ENCODE measurements at regions not wholly inside any gene's neighbourhood (a gene's known extent, or its start where the extent isn't known, plus 50 kb on each side); places are given as distances from the start of the nearest gene placed in this dataset.

GRCh38 chr13:66102864-66103263, 1127.3 kb downstream of the PCDH9 start:
- H3K36me3 ChIP-seq, result no peaks in the 10 kb centered on the region
- H3K27me3 ChIP-seq, result no peaks in the 10 kb centered on the region
- H3K9me3 ChIP-seq, result no peaks in the 10 kb centered on the region
- no peaks in the 10 kb centered on the region for H3K4me1 ChIP-seq
- 81 to 89% methylated on average over 3 of the region's 3 CpGs for WGBS, 2 donors
- TF ChIP-seq CTCF (IDR thresholded peaks at IDR 0.05) (no peak), POLR2A (IDR thresholded peaks at IDR 0.05) (no peak)
- no peak overlapping the region for H3K27ac ChIP-seq
- no peak overlapping the region for H3K4me3 ChIP-seq
- DNase-seq, result no peak
- intact Hi-C loops (cut with DNase I), result no loop called here

GRCh38 chr13:66099825-66100224, 1130.3 kb downstream of the PCDH9 start:
- Histone ChIP-seq H3K4me1 (no peaks in the 10 kb centered on the region), H3K27ac (no peak overlapping the region), H3K4me3 (no peak overlapping the region), H3K9me3 (no peaks in the 10 kb centered on the region), H3K27me3 (no peaks in the 10 kb centered on the region), H3K36me3 (no peaks in the 10 kb centered on the region)
- DNase-seq, result no peak
- 75 to 84% methylated on average over 10 of the region's 10 CpGs for WGBS, 2 donors
- intact Hi-C loops (cut with DNase I), result no loop called here
- TF ChIP-seq POLR2A (IDR thresholded peaks at IDR 0.05) (no peak), CTCF (IDR thresholded peaks at IDR 0.05) (no peak)

- Histone ChIP-seq H3K27ac (no peak overlapping the region), H3K4me1 (no peaks in the 10 kb centered on the region), H3K4me3 (no peak overlapping the region), H3K9me3 (no peaks in the 10 kb centered on the region), H3K27me3 (no peaks in the 10 kb centered on the region), H3K36me3 (no peaks in the 10 kb centered on the region)
- WGBS, 2 donors, result 67 to 68% methylated on average over 3 of the region's 3 CpGs
- no peak for DNase-seq
- intact Hi-C loops (cut with DNase I), result no loop called here
- no peak for TF ChIP-seq CTCF (IDR thresholded peaks at IDR 0.05)
- TF ChIP-seq POLR2A (IDR thresholded peaks at IDR 0.05), result no peak
Observed at GRCh38 chr13:66098931-66099628, 1131.1 kb downstream of the PCDH9 start.

- no peak overlapping the region for H3K27ac ChIP-seq
- no peak for TF ChIP-seq CTCF (IDR thresholded peaks at IDR 0.05)
- TF ChIP-seq POLR2A (IDR thresholded peaks at IDR 0.05), result no peak
- WGBS, 2 donors, result 0 to 60% methylated on average over 1 of the region's 1 CpG
- no peaks in the 10 kb centered on the region for H3K27me3 ChIP-seq
- H3K36me3 ChIP-seq, result no peaks in the 10 kb centered on the region
- H3K9me3 ChIP-seq, result peaks cover 0 to 4% (median 0%) of the 10 kb centered on the region in 3 donors
- H3K4me3 ChIP-seq, result no peak overlapping the region
- intact Hi-C loops (cut with DNase I), result no loop called here
- no peaks in the 10 kb centered on the region for H3K4me1 ChIP-seq
- no peak for DNase-seq
Observed at GRCh38 chr13:66089711-66090110, 1140.4 kb downstream of the PCDH9 start.

- H3K4me3 ChIP-seq, result no peak overlapping the region
- WGBS, 2 donors, result 40 to 63% methylated on average over 2 of the region's 2 CpGs
- H3K9me3 ChIP-seq, result peaks cover 0 to under 1% (median 0%) of the 10 kb centered on the region in 3 donors
- no peaks in the 10 kb centered on the region for H3K36me3 ChIP-seq
- DNase-seq, result no peak
- H3K4me1 ChIP-seq, result no peaks in the 10 kb centered on the region
- intact Hi-C loops (cut with DNase I), result no loop called here
- H3K27ac ChIP-seq, result no peak overlapping the region
- no peaks in the 10 kb centered on the region for H3K27me3 ChIP-seq
- TF ChIP-seq CTCF (IDR thresholded peaks at IDR 0.05) (no peak), POLR2A (IDR thresholded peaks at IDR 0.05) (no peak)
Observed at GRCh38 chr13:66087269-66087710, 1142.8 kb downstream of the PCDH9 start.
